Liver (tissue), 3 donors: ENCODE measurements at regions not wholly inside any gene's neighbourhood (a gene's known extent, or its start where the extent isn't known, plus 50 kb on each side); places are given as distances from the start of the nearest gene placed in this dataset.

ENCODE experiments used
- EGR1 ChIP-seq, 2 donors: IDR thresholded peaks; 2 replicates each; pipeline ENCODE4 v1.6.1; 2016 to 2018; ENCODE audit warnings: antibody characterized with exemption in 2 of 2, low read depth in 2 of 2
- GABPA ChIP-seq, 2 donors: IDR thresholded peaks in 1 of 2; conservative IDR thresholded peaks in 1 of 2; 2 replicates each; pipeline ENCODE4 v1.6.1; 2016; ENCODE audit warnings: antibody characterized with exemption in 2 of 2, mild to moderate bottlenecking in 1 of 2, moderate library complexity in 1 of 2
- JUND ChIP-seq, 2 donors: IDR thresholded peaks; 2 replicates each; pipeline ENCODE4 v1.6.1; 2016; ENCODE audit warnings: antibody characterized with exemption in 2 of 2
- RAD21 ChIP-seq, 2 donors: IDR thresholded peaks; 2 replicates each; pipeline ENCODE4 v1.6.1; 2016; ENCODE audit warnings: antibody characterized with exemption in 2 of 2, mild to moderate bottlenecking in 2 of 2
- RXRA ChIP-seq, 2 donors: IDR thresholded peaks; 2 replicates each; pipeline ENCODE4 v1.6.1; 2017 to 2018; ENCODE audit warnings: antibody characterized with exemption in 2 of 2, mild to moderate bottlenecking in 1 of 2
- TAF1 ChIP-seq: conservative IDR thresholded peaks from 2 replicates; pipeline ENCODE4 v1.6.1; 2016; ENCODE audit warnings: antibody characterized with exemption, mild to moderate bottlenecking
- TF ChIP-seq, protein P1 (sequence below): fragments of 150-350 bp; IDR thresholded peaks from 2 replicates; pipeline ENCODE4 v1.5.1; 2017; ENCODE audit warnings: improper control_type of control experiment, low read depth, low read length; ENCODE audit not compliant: missing input control
- TF ChIP-seq, protein P2 (sequence below): IDR thresholded peaks from 2 replicates; pipeline ENCODE4 v1.6.1; 2016; ENCODE audit warnings: antibody characterized with exemption
- TF ChIP-seq, protein P3 (sequence below): IDR thresholded peaks from 2 replicates; pipeline ENCODE4 v1.6.1; 2016; ENCODE audit warnings: antibody characterized with exemption, mild to moderate bottlenecking
- donor health status: healthy.
- donor health status: healthy.

DNA sequence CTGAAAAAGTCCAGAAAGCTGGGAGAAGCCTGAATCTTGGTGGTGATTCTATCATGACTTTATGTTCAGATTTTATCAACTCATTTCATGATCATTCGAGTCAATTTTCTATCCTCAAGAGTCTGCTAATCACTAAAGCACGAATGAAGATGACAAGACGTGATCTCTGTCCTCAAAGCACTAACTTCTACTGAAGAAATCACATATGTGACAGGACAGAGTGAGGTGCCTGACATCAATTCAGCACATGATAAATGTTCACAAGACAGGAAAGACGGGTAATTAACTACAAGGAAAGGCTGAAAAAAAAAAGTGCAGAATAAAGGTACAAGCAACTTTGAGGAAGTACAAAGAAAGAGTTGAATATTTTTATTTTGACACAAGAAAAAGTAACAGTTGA is 487.1 kb downstream of the EFNB2 start:
- TF ChIP-seq TAF1 (no peak), JUND (IDR thresholded peaks at IDR 0.05) (no peak), RXRA (IDR thresholded peaks at IDR 0.05) (no peak), RAD21 (IDR thresholded peaks at IDR 0.05) (no peak), EGR1 (IDR thresholded peaks at IDR 0.05; ENCODE audit: low read depth in 2 of 2) (no peak), GABPA (IDR thresholded peaks at IDR 0.05 in 1 of 2, conservative IDR thresholded peaks at IDR 0.05 in 1 of 2) (no peak)
- TF ChIP-seq, protein P1, sequence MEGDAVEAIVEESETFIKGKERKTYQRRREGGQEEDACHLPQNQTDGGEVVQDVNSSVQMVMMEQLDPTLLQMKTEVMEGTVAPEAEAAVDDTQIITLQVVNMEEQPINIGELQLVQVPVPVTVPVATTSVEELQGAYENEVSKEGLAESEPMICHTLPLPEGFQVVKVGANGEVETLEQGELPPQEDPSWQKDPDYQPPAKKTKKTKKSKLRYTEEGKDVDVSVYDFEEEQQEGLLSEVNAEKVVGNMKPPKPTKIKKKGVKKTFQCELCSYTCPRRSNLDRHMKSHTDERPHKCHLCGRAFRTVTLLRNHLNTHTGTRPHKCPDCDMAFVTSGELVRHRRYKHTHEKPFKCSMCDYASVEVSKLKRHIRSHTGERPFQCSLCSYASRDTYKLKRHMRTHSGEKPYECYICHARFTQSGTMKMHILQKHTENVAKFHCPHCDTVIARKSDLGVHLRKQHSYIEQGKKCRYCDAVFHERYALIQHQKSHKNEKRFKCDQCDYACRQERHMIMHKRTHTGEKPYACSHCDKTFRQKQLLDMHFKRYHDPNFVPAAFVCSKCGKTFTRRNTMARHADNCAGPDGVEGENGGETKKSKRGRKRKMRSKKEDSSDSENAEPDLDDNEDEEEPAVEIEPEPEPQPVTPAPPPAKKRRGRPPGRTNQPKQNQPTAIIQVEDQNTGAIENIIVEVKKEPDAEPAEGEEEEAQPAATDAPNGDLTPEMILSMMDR: no peak
- TF ChIP-seq, protein P2, sequence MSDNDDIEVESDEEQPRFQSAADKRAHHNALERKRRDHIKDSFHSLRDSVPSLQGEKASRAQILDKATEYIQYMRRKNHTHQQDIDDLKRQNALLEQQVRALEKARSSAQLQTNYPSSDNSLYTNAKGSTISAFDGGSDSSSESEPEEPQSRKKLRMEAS: no peak
- TF ChIP-seq, protein P3, sequence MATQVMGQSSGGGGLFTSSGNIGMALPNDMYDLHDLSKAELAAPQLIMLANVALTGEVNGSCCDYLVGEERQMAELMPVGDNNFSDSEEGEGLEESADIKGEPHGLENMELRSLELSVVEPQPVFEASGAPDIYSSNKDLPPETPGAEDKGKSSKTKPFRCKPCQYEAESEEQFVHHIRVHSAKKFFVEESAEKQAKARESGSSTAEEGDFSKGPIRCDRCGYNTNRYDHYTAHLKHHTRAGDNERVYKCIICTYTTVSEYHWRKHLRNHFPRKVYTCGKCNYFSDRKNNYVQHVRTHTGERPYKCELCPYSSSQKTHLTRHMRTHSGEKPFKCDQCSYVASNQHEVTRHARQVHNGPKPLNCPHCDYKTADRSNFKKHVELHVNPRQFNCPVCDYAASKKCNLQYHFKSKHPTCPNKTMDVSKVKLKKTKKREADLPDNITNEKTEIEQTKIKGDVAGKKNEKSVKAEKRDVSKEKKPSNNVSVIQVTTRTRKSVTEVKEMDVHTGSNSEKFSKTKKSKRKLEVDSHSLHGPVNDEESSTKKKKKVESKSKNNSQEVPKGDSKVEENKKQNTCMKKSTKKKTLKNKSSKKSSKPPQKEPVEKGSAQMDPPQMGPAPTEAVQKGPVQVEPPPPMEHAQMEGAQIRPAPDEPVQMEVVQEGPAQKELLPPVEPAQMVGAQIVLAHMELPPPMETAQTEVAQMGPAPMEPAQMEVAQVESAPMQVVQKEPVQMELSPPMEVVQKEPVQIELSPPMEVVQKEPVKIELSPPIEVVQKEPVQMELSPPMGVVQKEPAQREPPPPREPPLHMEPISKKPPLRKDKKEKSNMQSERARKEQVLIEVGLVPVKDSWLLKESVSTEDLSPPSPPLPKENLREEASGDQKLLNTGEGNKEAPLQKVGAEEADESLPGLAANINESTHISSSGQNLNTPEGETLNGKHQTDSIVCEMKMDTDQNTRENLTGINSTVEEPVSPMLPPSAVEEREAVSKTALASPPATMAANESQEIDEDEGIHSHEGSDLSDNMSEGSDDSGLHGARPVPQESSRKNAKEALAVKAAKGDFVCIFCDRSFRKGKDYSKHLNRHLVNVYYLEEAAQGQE: no peak
